GM18498 (cell line): ENCODE measurements at regions not wholly inside any gene's neighbourhood (a gene's known extent, or its start where the extent isn't known, plus 50 kb on each side); places are given as distances from the start of the nearest gene placed in this dataset.

ENCODE experiments used
- ATAC-seq: cut with Tn5 transposase; IDR thresholded peaks from one replicate; pipeline ENCODE4 v1.9.1; 2021; ENCODE audit warnings: mild to moderate bottlenecking, moderate library complexity; ENCODE audit not compliant: unreplicated experiment

- ATAC-seq = no peak
Measured at GRCh38 chr14:42095155-42095554, 488.5 kb downstream of the LRFN5 start.

GRCh38 chr14:42090122-42090521, 483.4 kb downstream of the LRFN5 start:
- no peak for ATAC-seq

GRCh38 chr14:42079911-42080310, 473.2 kb downstream of the LRFN5 start:
- no peak for ATAC-seq

GRCh38 chr14:42078345-42078744, 471.7 kb downstream of the LRFN5 start:
- no peak for ATAC-seq

- no peak for ATAC-seq
Measured at GRCh38 chr14:42070031-42070430, 463.4 kb downstream of the LRFN5 start.

- no peak for ATAC-seq
Measured at GRCh38 chr14:42057111-42057510, 450.4 kb downstream of the LRFN5 start.

- no peak for ATAC-seq
Measured at GRCh38 chr14:42047421-42048055, 440.9 kb downstream of the LRFN5 start.

- no peak for ATAC-seq
Measured at GRCh38 chr14:42045383-42045782, 438.7 kb downstream of the LRFN5 start.

GRCh38 chr14:42028607-42029006, 421.9 kb downstream of the LRFN5 start:
- ATAC-seq = no peak

- ATAC-seq = no peak
Measured at GRCh38 chr14:42027271-42027670, 420.6 kb downstream of the LRFN5 start.

GRCh38 chr14:42023452-42023851, 416.8 kb downstream of the LRFN5 start:
- ATAC-seq = no peak

GRCh38 chr14:42014301-42014700, 407.6 kb downstream of the LRFN5 start:
- no peak for ATAC-seq

- no peak for ATAC-seq
Measured at GRCh38 chr14:42013559-42013958, 406.9 kb downstream of the LRFN5 start.

GRCh38 chr14:42013153-42013552, 406.5 kb downstream of the LRFN5 start:
- ATAC-seq = no peak

GRCh38 chr14:42011221-42011620, 404.5 kb downstream of the LRFN5 start:
- ATAC-seq = no peak

- ATAC-seq = no peak
Measured at GRCh38 chr14:42004321-42004720, 397.6 kb downstream of the LRFN5 start.

GRCh38 chr14:42002141-42002540, 395.5 kb downstream of the LRFN5 start:
- no peak for ATAC-seq

GRCh38 chr14:42001431-42001830, 394.8 kb downstream of the LRFN5 start:
- ATAC-seq = no peak

- no peak for ATAC-seq
Measured at GRCh38 chr14:42000450-42000849, 393.8 kb downstream of the LRFN5 start.

GRCh38 chr14:41993687-41994086, 387.0 kb downstream of the LRFN5 start:
- ATAC-seq = no peak

- no peak for ATAC-seq
Measured at GRCh38 chr14:41986700-41987099, 380.0 kb downstream of the LRFN5 start.

GRCh38 chr14:41986083-41986645, 379.5 kb downstream of the LRFN5 start:
- ATAC-seq = no peak

- ATAC-seq = no peak
Measured at GRCh38 chr14:41973178-41973577, 366.5 kb downstream of the LRFN5 start.
